DMS114 treated with DMSO at 0.1 percent for 48 hours (cell line): ENCODE measurements at regions not wholly inside any gene's neighbourhood (a gene's known extent, or its start where the extent isn't known, plus 50 kb on each side); places are given as distances from the start of the nearest gene placed in this dataset.
"Not testable (repeated sequence)": the region's sequence is repeated elsewhere in the genome, so short reads cannot be mapped to it uniquely, and the experiment has no call there.

Experiments used
- DNase-seq: peaks from one replicate; lab custom pipeline; 2025; ENCODE audit not compliant: unreplicated experiment; lab: John Stamatoyannopoulos, UW

DNA sequence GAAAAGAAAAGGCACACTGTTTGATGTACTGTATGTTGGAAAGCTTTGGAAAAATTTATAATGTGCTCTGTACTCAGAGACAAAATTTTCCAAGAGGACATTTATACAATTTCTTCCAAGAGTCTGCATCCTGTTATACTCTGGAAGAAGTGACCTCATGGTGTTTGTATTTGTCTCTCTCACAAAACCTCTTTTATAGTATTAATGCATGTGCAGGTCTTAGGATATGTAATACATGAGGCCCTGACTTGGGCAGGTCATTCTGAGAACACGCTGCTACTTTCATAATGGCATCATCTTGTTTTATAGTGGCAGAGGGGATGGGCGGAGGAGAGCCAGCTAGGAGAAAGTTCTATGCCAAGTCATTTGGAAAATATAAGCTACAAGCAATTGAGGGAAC lies 72.0 kb upstream of the P3H2 start:
- no peak for DNase-seq

- no peak for DNase-seq
Observed at GRCh38 chr3:190192087-190192486, 71.4 kb upstream of the P3H2 start.

DNA sequence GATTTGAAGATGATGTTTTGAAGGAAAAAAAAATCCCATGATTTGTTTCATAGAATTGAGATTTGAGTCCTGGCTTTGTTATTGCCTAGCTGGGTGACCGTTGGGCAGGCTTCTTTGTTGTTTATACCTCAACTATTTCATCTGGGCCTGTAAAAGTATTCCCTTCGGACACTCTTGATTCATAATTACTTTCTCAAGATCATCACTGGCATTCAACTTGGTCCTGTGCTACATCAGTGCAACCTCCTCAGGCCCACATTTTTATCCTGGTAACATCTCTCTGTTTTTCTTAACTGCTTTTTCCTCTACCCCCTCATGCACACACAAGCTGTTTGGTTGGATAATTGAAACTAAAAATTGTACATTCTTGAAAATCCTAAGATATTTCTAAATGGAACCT lies 67.5 kb upstream of the P3H2 start:
- DNase-seq = no peak

GRCh38 chr3:190183121-190183520 lies 62.4 kb upstream of the P3H2 start:
- DNase-seq = no peak

- DNase-seq = no peak
Observed at GRCh38 chr3:190182418-190183043, 61.8 kb upstream of the P3H2 start.

DNA sequence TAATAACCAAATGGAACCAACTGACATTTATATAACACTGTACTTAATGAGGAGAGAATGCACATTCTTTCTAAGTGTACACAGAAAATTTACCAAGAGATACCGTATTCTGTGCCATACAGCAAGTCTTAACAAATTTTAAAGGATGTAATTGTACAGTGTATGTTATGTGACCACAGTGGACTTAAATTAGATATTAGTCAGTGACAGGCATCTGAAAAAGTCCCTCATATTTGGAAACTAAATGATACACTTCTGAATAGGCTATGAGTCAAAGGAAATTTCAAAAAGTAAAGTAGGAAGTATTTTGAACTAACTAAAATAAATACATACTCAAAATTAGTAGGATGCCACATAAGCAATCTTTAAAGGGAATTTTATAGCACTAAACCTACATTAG lies 59.6 kb upstream of the P3H2 start:
- no peak for DNase-seq

GRCh38 chr3:190178779-190179178 lies 58.1 kb upstream of the P3H2 start:
- DNase-seq = no peak

- not testable (repeated sequence) for DNase-seq
Observed at GRCh38 chr3:190176933-190177525, 56.3 kb upstream of the P3H2 start.

- not testable (repeated sequence) for DNase-seq
Observed at GRCh38 chr3:190176106-190176505, 55.4 kb upstream of the P3H2 start.

DNA sequence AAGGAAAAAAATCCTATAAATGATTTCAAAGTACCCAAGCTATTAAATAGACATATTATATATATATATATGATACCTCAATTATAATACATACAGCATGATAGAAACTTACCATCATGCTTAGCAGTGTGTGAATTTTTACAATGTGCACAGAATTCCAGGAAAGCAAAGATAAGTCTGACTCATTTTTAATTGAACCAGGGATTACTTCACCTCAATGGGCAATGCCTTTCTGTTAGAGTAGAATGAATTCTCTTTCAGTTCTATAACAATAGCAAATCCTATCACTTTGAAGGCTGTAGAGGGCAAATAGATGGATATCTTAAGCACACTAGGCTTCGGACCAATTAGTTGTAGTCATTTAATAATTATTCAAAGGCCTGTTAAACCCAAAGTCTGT lies 54.8 kb upstream of the P3H2 start:
- no peak for DNase-seq

- no peak for DNase-seq
Observed at GRCh38 chr3:190174471-190174870, 53.8 kb upstream of the P3H2 start.

DNA sequence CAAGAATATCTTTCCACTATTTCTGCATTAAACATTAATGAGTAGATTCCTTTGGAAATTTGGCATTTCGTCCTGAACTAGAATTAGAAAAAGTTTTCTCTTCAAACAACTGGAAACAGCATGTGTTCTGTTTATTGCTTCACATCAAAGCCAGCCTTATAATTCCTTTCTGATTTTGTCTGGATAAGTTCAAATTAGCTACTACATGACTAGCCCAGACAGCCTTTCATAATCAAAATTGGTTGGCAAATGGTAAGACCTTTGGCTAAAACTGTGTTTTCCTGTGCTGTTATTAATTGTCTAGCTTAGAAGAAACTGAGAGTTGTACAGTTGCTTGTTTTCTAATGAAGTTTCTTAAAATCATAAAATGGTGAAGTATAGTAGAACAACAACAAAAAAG lies 52.7 kb upstream of the P3H2 start:
- no peak for DNase-seq

- no peak for DNase-seq
Observed at GRCh38 chr3:190172751-190173150, 52.1 kb upstream of the P3H2 start.
